ENCODE measurements at regions not wholly inside any gene's neighbourhood (a gene's known extent, or its start where the extent isn't known, plus 50 kb on each side); places are given as distances from the start of the nearest gene placed in this dataset.

DNA sequence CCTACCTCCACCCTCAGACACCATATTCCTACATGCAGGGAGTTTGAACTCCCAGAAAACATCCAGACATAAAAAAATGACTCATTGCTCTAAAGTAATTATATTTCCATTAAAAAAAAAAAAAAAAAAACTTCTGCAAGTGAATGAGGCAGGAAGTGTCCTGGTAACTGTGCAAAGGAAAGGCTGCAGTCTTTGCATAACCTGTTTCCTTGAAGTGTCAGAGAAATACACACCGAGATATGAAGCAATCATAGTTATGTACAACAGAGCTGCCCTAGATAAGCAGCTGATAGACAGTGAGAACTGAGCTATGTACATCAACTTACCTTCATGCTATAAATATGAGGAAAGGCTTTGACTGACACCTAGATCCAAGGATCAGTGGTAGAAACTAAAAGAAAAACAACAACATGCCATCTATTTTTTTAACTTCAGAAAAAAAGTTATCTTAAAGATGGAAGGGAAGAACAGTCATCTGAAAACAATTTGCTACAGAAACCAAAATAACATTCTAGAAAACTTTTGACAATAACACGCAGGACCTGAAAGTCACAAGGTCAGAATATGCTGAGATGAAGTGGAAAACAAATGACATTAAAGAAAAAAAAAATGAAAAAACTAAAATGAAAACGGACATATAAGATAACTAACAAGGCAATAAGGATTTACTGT lies 263.2 kb downstream of the SEC23A start:
- no peak for DNase-seq

DNA sequence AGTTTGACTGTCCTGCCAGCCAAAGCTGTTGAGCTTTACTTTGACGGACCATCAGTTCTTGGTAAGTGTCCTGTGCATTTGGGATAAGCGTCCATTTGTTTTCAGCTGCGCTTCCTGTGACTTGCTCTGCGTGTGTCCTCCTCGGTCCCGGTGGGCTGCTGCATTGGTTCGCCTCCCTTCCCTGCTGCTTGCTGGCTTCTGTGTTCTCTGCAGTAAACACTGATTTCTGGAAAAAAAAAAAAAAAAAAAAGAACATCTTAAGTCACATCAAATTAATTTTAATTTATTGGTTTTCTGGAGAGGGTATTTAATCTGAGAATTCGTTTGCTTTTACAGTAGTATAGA lies 264.1 kb downstream of the SEC23A start:
- no peak for DNase-seq

DNA sequence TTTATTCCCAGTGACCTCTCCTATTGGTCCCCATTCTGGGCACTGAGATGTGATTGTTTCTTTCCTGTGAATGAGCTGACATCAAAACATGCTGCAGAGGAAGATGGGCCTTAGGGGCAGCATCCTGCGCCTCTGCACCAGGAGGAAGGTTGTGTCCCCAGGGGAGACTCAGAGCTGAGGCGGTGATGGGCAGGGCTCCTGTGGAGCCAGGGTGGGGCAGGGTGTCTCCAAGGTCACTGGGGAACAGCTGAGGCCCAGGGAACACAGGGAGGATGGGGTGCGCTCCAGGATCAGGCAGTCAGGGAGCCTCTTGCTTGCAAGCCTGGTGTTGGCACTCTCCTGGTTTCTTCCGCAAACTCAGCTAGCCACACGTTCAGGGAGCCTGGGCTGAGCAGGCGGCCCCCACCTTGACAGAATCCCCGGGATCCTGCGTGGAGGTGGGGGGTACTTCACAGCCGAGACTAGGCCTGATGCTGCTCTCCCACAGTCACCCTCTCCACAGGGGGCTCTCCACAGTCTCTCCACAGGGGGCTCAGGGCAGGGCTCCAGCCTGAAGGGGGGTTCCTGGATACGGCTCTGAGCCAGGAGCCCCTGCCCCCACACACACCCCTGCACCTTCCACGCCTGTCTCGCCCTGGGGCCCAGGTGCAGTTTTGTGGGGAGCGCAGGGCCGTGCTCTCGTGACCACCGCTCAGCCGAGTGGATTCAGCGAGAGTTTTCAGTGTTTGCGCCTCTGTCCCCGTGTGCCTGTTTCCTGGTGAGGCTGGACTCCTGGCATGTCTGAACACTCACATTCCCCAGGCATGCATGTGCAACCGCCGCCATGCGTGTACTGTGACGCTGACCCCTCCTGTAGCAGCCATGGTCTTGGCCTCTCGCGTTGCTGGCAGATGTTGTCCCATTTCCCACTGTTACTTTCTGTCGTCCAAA lies 264.7 kb downstream of the SEC23A start:
- DNase-seq: no peak

DNA sequence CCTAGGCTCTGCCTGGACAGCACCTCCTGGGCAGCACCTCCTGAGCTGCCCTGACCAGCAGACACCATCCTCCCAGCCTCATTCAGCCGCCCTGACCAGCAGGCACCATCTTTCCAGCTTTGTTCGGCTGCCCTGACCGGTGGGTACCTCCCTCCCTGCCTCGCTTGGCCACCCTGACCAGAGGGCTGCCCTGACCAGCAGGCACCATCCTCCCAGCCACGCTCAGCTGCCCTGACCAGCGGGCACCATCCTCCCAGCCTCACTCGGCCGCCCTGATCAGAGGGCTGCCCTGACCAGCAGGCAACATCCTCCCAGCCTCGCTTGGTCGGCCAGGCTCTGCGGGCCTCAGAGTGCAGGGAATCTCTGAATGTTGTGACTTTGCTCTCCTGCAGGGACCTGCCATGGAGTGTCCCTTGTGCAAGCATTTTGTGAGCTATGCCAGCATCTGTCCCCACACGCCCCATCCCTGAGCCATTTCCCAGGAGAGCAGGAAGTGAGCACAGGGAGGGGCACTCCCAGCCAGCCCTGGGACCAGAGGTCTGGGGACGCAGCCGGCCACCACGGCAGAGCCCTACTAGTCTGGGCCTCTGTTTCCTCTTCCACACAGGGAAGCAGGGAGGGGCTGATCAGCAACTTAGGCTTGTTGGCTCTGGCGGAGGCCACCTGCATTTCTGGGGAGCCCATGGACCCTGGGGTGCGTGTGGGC lies 265.5 kb downstream of the SEC23A start:
- DNase-seq: no peak

DNA sequence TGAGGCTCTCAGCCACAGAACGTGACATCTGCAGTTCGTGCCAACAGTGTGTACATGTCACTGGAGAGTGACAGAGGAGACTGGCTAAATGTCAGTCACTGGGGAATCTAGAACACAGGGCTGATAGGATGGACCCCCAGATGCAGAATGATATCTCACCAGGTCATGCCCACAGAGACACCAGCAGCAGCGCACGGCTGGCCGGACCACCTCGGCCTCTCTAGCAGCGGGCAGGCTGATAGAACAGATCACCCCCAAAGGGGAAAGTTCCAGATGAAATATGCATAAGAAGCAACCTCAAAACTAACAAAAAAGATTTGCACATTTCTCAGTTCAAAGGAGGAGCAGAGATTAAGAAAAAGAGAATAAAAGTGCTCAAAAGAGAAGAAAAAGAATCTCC lies 266.5 kb downstream of the SEC23A start:
- DNase-seq: no peak

DNA sequence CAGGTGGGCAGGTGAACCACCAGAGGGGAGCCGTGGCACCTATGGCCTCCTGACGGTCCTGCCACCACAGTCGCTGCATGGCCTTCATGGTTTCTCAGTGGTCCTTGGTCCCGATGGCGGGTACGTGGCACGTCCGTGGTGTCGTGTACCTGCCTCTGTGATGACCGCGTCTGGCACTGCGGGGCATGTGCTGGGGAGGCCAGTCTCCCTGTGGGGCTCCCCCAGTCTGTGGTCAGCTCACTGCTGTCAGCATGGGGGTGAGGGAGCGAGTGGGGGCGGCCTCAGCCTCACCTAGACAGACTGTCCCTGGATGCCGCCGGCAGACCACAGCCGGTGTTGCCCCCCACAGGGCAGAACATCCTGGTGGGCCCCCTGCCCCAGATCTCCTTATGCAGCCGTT lies 267.2 kb downstream of the SEC23A start:
- no peak for DNase-seq

DNA sequence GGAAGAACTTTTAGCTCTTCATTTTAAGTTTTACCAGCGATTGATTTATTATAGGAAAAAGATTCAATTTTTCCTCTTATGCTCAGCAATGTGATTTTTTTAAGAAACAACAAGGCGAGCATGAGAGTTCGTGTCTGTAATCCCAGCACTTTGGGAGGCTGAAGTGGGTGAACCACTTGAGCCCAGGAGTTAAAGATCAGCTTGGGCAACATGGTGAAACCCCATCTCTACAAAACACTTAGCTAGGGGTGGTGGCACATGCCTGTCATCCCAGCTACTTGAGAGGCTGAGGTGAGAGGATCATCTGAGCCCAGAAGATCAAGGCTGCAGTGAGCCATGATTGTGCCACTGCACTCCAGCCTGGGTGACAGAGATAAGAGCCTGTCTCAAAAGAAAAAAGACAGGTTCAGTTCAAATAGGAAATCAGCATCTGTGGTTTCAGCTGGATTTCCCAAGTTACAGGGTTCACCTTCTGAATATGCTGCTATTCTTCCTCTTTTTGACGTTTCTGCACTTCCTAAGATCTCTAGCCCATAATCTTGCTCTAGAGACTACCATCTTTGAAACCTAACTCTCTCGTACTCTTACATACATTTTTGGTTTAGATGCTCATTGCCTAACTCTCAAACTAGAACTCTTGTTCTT lies 274.7 kb downstream of the SEC23A start:
- DNase-seq: peak in 1 of 4 experiments; percentile 8

DNA sequence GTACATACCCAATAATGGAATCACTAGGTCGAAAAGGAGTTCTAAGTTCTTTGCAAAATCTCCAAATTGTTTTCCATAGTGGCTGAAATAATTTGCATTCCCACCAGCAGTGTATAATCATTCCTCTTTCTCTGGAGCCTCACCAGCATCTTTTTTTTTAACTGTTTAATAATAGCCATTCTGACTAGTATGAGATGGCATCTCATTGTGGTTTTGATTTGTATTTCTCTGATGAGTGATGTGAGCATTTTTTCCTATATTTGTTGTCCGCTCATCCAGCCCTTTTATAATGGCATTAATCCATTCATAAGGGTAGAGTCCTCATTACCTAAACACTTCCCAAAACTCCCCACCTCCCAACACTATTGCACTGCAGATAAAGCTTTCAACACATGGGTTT lies 278.3 kb downstream of the SEC23A start:
- no peak for DNase-seq

DNA sequence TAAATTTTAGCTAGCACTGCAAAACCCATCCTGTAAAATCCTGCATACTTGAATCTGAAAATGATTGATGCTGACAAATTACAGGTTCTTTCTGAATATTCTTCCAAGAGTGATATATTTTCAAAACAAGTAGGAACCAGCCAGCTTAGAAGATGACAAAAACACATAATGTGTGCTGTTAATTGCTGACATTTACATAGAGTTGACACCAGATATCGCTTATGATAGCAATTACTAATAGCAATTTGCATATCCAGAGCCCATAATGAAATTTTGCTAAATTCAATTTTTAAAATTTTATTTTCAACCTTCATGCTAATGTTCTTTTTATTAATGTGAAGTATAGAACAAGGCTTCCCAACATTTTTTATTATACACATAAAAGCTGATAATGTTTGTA lies 284.5 kb downstream of the SEC23A start:
- no peak for DNase-seq

DNA sequence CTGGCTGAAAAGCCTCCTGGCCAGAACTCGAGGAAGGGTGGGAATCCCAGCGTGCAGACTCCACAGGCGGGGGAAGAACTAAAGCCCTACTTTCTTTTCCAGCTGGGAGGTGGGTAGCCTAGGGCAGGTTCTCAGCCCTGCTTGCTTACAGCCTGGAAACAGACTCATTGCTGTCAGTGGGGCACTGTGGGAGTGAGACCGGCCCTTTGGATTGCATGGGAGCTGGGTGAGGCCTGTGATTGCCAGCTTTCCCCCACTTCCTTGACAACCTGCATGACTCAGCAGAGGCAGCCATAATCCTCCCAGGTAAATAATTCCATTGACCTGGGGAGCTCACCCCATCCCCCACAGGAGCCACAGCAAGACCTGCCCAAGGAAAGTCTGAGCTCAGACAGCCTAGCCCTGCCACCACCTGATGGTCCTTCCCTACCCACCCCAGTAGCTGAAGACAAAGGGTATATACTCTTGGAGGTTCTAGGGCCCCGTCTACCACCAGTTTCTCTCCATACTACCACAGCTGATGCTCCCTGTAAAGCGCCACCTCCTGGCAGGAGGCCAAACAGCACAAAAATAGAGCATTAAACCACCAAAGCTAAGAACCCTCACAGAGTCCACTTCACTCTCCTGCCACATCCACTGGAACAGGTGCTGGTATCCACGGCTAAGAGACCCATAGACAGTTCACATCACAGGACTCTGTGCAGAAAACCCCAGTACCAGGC lies 294.1 kb downstream of the SEC23A start:
- DNase-seq: no peak

DNA sequence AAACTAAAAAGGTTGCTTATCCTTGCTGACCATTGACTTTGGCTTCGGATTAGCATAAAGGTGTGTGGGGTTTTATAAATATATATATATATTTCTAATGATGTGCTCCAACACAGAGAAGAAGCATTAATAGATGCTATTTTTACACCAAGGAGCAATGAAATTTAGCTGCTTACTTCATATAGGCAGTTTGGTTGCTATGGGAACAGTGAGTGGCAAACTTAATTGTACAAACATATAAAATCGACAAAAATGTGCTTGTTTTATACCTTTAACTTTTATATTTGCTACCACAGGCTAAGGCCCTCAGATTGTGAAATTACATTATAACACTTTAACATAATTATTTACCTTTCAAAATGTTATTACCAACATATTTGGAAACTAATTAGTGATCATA lies 303.4 kb downstream of the SEC23A start:
- DNase-seq: no peak

DNA sequence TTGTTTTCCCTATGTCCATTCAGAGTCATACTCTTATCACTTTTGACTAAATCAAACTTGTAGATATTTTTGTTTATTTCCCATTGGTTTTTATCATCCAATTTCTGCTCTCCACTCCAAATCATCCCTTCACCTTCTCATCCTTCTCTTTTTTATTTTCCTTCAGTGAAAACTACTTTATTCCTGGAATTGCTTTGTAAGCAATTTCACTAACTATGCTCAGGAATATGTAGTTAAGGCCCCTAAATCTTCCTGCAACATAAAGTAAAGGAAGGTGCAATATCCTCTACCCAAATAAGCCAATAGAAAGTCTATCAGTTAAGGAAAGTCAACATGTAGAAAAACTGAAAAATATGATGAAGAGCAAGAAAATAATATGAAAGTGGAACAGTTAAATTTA lies 308.4 kb downstream of the SEC23A start:
- no peak for DNase-seq

DNA sequence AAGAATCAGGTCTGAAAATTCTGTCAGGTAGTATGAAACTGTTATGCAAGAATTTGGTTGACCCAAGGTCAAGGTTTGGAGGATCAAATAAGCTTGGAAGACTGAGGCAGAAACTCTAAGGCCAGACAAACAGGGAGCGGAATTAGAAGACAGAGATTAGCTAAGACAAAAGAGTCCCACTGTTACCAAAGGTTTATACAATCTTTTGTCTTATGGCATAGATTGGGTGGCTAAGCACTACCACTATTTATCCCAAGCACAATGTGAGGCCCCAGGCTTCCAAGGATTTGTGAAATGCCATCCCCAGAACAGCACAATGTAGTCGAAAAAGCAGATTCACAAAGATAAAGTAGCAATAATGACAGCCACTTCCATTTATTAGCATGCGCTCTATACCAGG lies 311.2 kb downstream of the SEC23A start:
- DNase-seq: no peak

DNA sequence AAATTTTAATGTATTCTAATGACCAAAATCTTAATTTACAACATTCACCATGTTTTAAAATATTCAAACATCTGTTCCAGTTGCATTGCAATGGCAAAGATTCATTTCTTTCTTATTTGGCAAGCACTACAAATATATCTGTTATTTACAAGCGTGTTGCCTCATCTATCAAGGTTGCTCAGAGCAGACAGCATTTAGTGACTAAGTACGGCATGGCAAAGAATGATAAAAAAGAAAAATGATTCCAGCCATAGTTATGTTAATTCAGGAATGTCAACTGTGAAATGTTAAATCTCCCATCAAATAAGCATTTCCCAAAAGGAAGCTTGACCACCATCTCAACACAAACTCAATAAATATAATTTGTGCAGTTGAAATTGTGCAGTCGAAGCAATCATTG lies 312.1 kb downstream of the SEC23A start:
- DNase-seq: no peak

DNA sequence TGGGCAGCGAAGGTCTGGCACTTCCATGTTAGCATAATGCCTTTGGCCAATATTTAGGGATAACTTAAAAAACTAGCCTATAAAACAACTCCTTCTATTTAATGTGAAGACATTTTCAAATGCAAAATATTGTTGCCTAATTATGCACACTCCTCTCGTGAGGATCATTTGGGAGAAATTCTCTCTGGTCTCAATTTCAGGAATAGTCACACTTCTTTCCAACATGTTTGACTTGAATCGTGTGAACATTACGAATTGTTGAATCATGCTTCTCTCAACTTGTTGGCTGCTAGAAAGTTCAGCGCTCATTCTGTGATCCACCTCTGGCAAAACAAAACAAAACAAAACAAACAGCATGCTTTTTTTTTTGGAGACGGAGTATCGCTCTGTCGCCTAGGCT lies 313.2 kb downstream of the SEC23A start:
- no peak for DNase-seq

DNA sequence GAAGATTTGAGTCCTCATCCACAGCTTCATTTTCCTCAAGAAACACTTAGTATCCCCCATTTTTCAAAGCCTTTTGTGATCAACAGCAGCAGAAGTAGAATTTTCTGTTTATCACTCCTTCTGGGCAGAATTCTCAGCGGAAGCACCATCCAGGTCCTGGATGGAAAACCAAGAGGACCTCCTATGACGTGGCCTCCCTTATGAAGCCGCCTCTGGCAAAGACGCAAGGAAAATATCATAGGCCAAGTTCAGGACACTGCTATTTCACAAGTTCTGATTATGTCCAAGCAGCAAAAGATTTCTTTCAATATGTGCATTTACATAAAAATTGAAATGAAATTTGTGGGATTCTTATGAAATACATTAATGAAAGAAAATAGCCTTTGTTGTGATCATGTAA lies 315.0 kb downstream of the SEC23A start:
- no peak for DNase-seq

DNA sequence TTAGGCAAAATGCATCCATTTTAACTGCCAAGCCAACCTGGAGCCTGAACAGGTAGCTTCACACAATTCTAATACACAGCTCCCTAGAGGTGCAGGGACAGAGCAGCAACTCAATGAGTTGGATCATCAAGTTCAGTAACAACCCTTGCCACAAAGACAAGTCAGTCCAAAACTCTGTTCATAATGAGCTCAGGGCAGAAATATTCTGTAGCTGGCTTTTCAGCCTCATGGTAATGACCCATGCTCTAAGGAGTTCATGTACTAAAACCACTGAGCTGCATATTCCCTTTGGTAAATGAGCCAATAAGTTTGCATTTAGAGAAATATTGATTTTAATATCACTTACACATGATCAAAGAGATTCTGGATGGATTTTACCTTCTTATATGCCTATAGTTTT lies 316.1 kb downstream of the SEC23A start:
- DNase-seq: no peak

DNA sequence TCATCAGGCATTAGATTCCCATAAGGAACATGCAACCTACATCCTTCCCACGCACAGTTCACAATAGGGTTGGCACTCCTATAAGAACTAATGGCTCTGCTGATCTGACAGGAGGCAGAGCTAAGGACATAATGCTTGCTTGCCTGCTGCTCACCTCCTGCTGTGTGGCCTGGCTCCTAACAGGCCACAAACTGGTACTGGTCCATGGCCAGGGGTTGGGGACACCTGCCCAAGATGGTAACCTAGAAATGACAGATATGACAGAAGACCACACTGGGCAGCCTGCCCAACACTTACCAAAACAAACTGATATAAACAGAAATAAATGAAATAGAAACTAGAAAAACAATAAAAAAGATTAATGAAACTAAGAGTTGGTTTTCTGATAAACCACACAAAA lies 325.6 kb downstream of the SEC23A start:
- DNase-seq: no peak

DNA sequence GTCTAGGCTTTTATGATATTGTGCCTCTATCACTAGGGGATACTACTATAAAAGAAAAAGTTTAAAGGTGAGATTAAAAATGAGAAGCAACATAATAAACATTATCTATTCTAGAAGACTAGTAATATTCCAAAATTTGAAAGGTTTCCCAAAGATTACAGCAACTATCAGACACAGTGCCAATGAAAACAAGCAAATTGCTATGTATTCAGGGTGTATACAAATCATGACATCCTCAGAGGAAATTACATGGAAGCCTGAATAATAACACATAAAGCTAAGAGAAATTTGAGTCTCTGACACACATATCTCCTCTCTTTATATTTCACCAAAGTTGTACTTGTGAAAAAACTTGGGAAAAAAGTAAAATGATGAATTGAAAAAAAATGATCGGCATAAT lies 327.0 kb downstream of the SEC23A start:
- no peak for DNase-seq

DNA sequence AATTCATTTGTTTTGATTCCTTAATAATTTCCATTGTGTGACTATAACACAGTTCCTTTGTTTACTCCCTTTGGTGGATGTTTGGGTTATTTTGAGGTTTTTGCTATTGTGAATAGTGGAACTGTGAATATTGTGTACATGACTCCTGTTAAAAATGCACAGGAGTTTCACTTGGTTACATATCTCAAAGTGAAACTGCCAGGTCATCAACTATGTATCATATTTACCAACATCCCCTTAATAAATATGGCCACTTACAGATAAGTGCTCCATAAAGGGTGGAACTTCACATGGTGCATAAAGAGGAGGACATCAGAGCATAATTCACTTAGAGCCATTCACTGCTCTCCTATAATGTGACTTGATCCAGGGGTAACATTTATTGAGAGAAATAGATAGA lies 328.9 kb downstream of the SEC23A start:
- DNase-seq: no peak

DNA sequence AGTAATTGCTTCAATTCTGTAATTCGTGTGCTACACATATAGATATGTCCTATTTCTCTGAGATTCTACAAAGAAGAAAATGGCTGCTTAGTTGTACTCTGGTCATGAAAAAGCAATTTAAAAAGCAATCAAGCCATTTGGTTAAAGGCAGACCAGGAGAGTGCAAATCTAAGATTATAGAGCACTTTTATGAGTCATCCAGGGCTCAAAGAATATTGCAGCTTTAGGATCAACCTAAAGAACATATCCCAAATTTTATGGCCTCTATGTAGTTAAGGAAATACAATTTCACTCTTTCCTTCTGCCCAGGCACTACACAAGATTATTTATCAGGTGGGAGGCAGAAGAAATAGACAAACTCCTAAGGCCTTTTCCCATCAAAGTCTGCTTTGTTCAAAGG lies 332.8 kb downstream of the SEC23A start:
- DNase-seq: no peak

DNA sequence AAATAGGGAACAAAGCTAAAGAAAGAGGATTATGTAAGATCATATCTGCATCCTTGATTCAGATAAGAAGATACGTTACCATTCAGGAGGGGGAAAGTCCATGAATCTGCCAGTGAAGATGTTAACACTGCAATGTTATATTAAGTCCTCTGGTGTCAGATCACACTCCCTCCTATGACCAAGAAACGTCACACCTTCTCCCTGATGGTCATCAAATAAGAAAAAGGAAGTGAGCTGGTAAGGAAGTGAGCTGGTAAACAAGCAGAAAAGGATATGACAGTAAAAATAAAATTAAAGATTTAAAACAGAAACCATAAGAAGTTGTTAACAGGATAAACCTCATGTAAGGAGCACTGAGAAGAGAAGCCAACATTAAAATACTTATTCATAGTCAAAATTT lies 340.2 kb downstream of the SEC23A start:
- DNase-seq: peak in 3 of 4 experiments; percentile 9 to 41 (median 41)

DNA sequence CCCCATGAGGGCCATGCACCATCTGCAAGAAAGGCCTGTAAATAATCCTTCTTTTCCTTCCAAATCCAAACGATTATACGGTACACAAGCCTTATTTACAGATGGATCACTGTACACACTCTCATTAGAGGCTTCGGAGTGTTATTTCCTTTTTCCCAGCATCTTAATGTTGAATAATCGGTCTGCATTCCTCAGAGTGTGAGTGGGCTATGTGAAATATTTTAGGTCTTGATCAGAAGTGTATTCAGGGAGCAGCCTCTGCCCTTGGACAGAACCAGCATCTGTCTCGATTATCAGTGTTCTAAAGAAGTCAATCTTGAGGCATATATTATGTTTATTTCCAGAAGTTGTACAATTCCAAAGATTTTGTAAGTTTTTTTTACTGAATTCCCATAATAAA lies 340.6 kb downstream of the SEC23A start:
- DNase-seq: no peak

Data from suppressor macrophage (primary cell).